K562 (cell line): ENCODE measurements at regions not wholly inside any gene's neighbourhood (a gene's known extent, or its start where the extent isn't known, plus 50 kb on each side); places are given as distances from the start of the nearest gene placed in this dataset. TPM values are rescaled to one million over a fixed set of nuclear protein-coding genes. Genes with fewer than 3 reads are reported as not detected.

Experiments
- ATAC-seq: fragments of 200-7000 bp; cut with Tn5 transposase; 3 replicates; pipeline ENCODE4 v1.9.1; 2020; ENCODE audit warnings: moderate library complexity
- BruUV-seq: library from RNA; stranded (reverse); fragments of 400-500 nt; replicated peaks from 2 replicates; lab custom pipeline; 2021; lab: Mats Ljungman, UMichigan
- CTCF ChIA-PET: fragments of 300-600 bp; formaldehyde crosslinking; extraction: SDS; loops from one replicate; lab custom pipeline; 2021; ENCODE audit warnings: low intra/inter-chr PET ratio; lab: Yijun Ruan, JAX
- POLR2A ChIA-PET: fragments of 300-600, 350-650 bp; sonication (Branson Sonifier 250); formaldehyde crosslinking; extraction: SDS; loops from one replicate; lab custom pipeline; 2021; ENCODE audit warnings: antibody characterized with exemption, inconsistent platforms; lab: Yijun Ruan, JAX
- DNase-seq, 4 experiments: peaks; one replicate each; pipeline versions ENCODE4 v3.0.0 to v3.0.0-alpha.2; 2011 to 2018; ENCODE audit warnings: low spot score in 3 of 4, mixed read lengths in 3 of 4; ENCODE audit errors: extremely low read depth in 1 of 4
- FAIRE-seq: peaks from 2 replicates; lab custom pipeline; 2011; peaks lifted over from hg19 to GRCh38; lab: Jason Lieb, UNC
- H2AFZ ChIP-seq: 2 replicates; pipeline ENCODE4 v1.6.0; 2011; ENCODE audit warnings: low read depth, low read length, control low read depth, inconsistent platforms
- H3K27ac ChIP-seq: fragments of 200-600 bp; 3 replicates; pipeline ENCODE4 v1.8.0; 2011; ENCODE audit warnings: low read depth, mild to moderate bottlenecking, control low read depth, inconsistent platforms, low read length, moderate library complexity, mixed read lengths; ENCODE audit errors: extremely low read depth
- H3K27me3 ChIP-seq, 2 experiments: fragments of 300-600 bp in 1 of 2; 2 replicates in 1 of 2; 3 replicates in 1 of 2; pipeline versions ENCODE4 v1.6.0 to v1.8.0; 2011; ENCODE audit warnings: inconsistent platforms in 2 of 2, low read length in 2 of 2, mild to moderate bottlenecking in 1 of 2, mixed read lengths in 1 of 2, moderate library complexity in 1 of 2; ENCODE audit not compliant: control insufficient read depth in 2 of 2, insufficient read depth in 2 of 2
- H3K36me3 ChIP-seq: fragments of 300-600 bp; 3 replicates; pipeline ENCODE4 v1.8.0; 2011; ENCODE audit warnings: mild to moderate bottlenecking, low read length, inconsistent platforms; ENCODE audit not compliant: control insufficient read depth, insufficient read depth
- H3K4me1 ChIP-seq, 2 experiments: fragments of 200-600 bp in 1 of 2; replicated peaks in 1 of 2; 2 replicates in 1 of 2; 3 replicates in 1 of 2; pipeline versions ENCODE4 v1.5.1 to v1.8.0; 2011; ENCODE audit warnings: inconsistent platforms in 2 of 2, low read length in 2 of 2, mild to moderate bottlenecking in 1 of 2, mixed read lengths in 1 of 2, moderate library complexity in 1 of 2; ENCODE audit not compliant: control insufficient read depth in 2 of 2, insufficient read depth in 2 of 2
- H3K4me2 ChIP-seq: 2 replicates; pipeline ENCODE4 v1.6.1; 2011; ENCODE audit warnings: low read length, control low read depth, inconsistent platforms, mixed read lengths; ENCODE audit not compliant: insufficient read depth
- H3K4me3 ChIP-seq: fragments of 200-600 bp; sonication (generic), shearing (Covaris generic); 2 replicates; pipeline ENCODE4 v1.5.1; 2016; ENCODE audit warnings: control low read depth, inconsistent platforms
- H3K79me2 ChIP-seq: fragments of 200-600 bp; 3 replicates; pipeline ENCODE4 v1.8.0; 2011; ENCODE audit warnings: low read length, inconsistent platforms; ENCODE audit not compliant: control insufficient read depth, insufficient read depth
- H3K9ac ChIP-seq, 2 experiments: 2 replicates each; pipeline versions ENCODE4 v1.6.0 to v1.6.1; 2011; ENCODE audit warnings: low read depth in 2 of 2, low read length in 2 of 2, control low read depth in 1 of 2, inconsistent platforms in 1 of 2, mild to moderate bottlenecking in 1 of 2, mixed read lengths in 1 of 2; ENCODE audit not compliant: insufficient read depth in 1 of 2
- H3K9me1 ChIP-seq: one replicate; pipeline ENCODE4 v1.6.0; 2011; ENCODE audit warnings: inconsistent platforms, mild to moderate bottlenecking, low read length, moderate library complexity; ENCODE audit not compliant: control insufficient read depth, insufficient read depth
- H3K9me3 ChIP-seq: replicated peaks from 2 replicates; pipeline ENCODE4 v1.5.1; 2011; ENCODE audit warnings: low read depth, low read length, inconsistent platforms; ENCODE audit not compliant: control insufficient read depth, insufficient read depth
- H4K20me1 ChIP-seq: replicated peaks from 2 replicates; pipeline ENCODE4 v1.6.1; 2011; ENCODE audit warnings: low read length, inconsistent platforms, mixed read lengths; ENCODE audit not compliant: control insufficient read depth, insufficient read depth
- NFATC3 ChIP-seq: fragments of 450-650 bp; IDR thresholded peaks from 2 replicates; pipeline ENCODE4 v1.6.1; 2017; ENCODE audit warnings: mild to moderate bottlenecking
- TEAD2 ChIP-seq: fragments of 450-650 bp; IDR thresholded peaks from 2 replicates; pipeline ENCODE4 v1.6.1; 2016; ENCODE audit warnings: missing genetic modification characterization, control low read depth, missing compliant biosample characterization
- XRCC4 ChIP-seq: IDR thresholded peaks from one replicate; pipeline ENCODE4 v1.6.1; 2011; ENCODE audit not compliant: insufficient read depth, insufficient read length; ENCODE audit errors: extremely low read depth
- ZNF699 ChIP-seq: fragments of 250-450 bp; sonication (Bioruptor Pico); IDR thresholded peaks from 2 replicates; pipeline ENCODE4 v1.8.0; 2021; ENCODE audit warnings: mild to moderate bottlenecking, moderate library complexity; ENCODE audit not compliant: insufficient replicate concordance
- ZSCAN32 ChIP-seq: fragments of 450-650 bp; formaldehyde crosslinking; IDR thresholded peaks from 2 replicates; pipeline ENCODE4 v1.4.0; 2020; ENCODE audit warnings: mild to moderate bottlenecking, moderate library complexity
- WGBS: fragments of 100-300 bp; shearing (Covaris generic); methylation state at CpG from one replicate; pipeline ENCODE4 v1.1.6; 2016; ENCODE audit warnings: low coverage, mixed read lengths; ENCODE audit not compliant: insufficient coverage; ENCODE audit errors: missing lambda C conversion rate; 5-methylcytosine and 5-hydroxymethylcytosine counted together
- in situ Hi-C: fragments of 300-500 bp; cut with MboI; formaldehyde crosslinking; loops from 4 replicates; pipeline ENCODE4 v1.15.0; 2018; ENCODE audit warnings: inconsistent platforms, mixed read lengths
- intact Hi-C: fragments of 100-400 bp; cut with micrococcal nuclease; formaldehyde crosslinking; loops from 2 replicates; pipeline ENCODE4 v1.14.2; 2022
- small RNA-seq: library from RNA; depleted of rRNA; stranded (forward); fragments of <200 nt; gene quantifications from one replicate; pipeline ENCODE3, GENCODE V24; 2014

GRCh38 chr4:22637306-22637705 is 55.4 kb upstream of the GBA3 start:
- H3K27me3 ChIP-seq, result no peaks in the 10 kb centered on the region
- TF ChIP-seq TEAD2 (tag), result no peak
- TF ChIP-seq NFATC3, result no peak
- no peak for TF ChIP-seq XRCC4
- no peak for TF ChIP-seq ZNF699 (CRISPR knock-in tag)
- no peak for TF ChIP-seq ZSCAN32 (CRISPR knock-in tag)
- H3K4me1 ChIP-seq, result 0 out of 5 replicates have a peak, but pooled peaks cover 0 to 3% of the 10 kb centered on the region in 2 experiments
- DNase-seq (no peak), ATAC-seq (no peak), FAIRE-seq (no peak)
- no peaks in the 10 kb centered on the region for H3K79me2 ChIP-seq
- no peak overlapping the region for H3K9ac ChIP-seq
- no peaks in the 10 kb centered on the region for H3K9me3 ChIP-seq
- intact Hi-C loops, result no loop called here
- H2AFZ ChIP-seq, result no peak overlapping the region
- H3K4me3 ChIP-seq, result no peak overlapping the region
- H3K4me2 ChIP-seq, result no peak overlapping the region
- H3K9me1 ChIP-seq, result no peaks in the 10 kb centered on the region
- H4K20me1 ChIP-seq, result no peaks in the 10 kb centered on the region
- 5% methylated on average over 4 of the region's 4 CpGs for WGBS
- POLR2A ChIA-PET, result no interaction called here
- no TSS peak for BruUV-seq
- CTCF ChIA-PET, result no interaction called here
- in situ Hi-C loops, result no loop called here
- H3K36me3 ChIP-seq, result no peaks in the 10 kb centered on the region
- H3K27ac ChIP-seq, result no peak overlapping the region

Small RNA genes in the stretch of these regions (small RNA-seq; reads per million reads assigned to genes)
- not detected for gene AC098583.1
